ENCODE measurements at regions not wholly inside any gene's neighbourhood (a gene's known extent, or its start where the extent isn't known, plus 50 kb on each side); places are given as distances from the start of the nearest gene placed in this dataset.

DNA sequence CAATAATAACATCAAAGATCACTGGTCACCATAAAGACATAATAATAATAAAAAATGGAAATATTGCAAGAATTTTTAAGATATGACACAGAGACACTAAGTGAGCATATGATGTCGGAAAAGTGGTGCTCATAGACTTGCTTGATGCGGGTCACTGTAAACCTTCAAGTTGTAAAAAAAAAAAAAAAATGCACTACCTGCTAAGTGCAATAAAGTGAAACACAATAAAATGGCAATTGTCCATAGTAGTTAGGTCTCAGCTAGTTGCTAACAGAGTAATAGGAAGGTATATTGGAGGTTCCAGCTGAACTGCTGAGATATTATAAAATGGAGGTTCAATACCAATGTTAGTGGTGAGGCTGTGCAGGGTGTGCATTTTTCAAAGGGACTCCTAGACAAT, 146.6 kb upstream of the MRPS22 start:
- in situ Hi-C loops (cut with HindIII; ENCODE audit: low sequenced_read_pairs) = no loop called here

- in situ Hi-C loops (cut with HindIII; ENCODE audit: low sequenced_read_pairs) = no loop called here
Measured at GRCh38 chr3:139198186-139198585, 145.6 kb upstream of the MRPS22 start.

- in situ Hi-C loops (cut with HindIII; ENCODE audit: low sequenced_read_pairs) = no loop called here
Measured at GRCh38 chr3:139198929-139199328, 144.9 kb upstream of the MRPS22 start.

DNA sequence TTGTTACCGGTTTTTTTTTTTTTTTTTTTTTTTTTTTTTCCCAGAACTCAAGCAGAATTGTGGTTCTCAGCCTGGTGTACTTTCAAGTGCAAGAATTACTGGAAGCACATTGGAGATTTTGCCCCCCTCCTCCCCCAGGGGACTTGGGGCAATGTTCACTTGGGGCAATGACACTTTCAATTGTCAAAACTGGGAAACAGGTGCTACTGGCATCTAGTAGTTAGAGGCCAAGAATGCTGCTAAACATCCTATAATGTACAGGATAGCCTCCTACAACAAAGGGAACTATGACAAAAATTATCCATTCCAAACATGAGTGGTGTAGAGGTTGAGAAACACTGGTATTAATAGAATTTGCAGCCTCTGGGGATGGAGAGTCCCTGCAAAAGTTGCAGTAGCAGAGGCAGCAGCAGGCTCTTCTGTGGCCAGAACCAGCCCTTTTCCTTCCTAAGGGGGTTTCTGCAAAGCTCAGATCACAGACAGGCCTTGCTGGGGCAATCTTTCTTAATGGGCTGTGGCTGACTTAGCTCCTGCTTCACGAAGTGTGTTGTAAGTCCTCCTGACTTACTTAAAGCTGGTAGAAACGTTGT, 144.3 kb upstream of the MRPS22 start:
- in situ Hi-C loops (cut with HindIII; ENCODE audit: low sequenced_read_pairs) = no loop called here

- in situ Hi-C loops (cut with HindIII; ENCODE audit: low sequenced_read_pairs) = no loop called here
Measured at GRCh38 chr3:139201446-139202225, 142.2 kb upstream of the MRPS22 start.

DNA sequence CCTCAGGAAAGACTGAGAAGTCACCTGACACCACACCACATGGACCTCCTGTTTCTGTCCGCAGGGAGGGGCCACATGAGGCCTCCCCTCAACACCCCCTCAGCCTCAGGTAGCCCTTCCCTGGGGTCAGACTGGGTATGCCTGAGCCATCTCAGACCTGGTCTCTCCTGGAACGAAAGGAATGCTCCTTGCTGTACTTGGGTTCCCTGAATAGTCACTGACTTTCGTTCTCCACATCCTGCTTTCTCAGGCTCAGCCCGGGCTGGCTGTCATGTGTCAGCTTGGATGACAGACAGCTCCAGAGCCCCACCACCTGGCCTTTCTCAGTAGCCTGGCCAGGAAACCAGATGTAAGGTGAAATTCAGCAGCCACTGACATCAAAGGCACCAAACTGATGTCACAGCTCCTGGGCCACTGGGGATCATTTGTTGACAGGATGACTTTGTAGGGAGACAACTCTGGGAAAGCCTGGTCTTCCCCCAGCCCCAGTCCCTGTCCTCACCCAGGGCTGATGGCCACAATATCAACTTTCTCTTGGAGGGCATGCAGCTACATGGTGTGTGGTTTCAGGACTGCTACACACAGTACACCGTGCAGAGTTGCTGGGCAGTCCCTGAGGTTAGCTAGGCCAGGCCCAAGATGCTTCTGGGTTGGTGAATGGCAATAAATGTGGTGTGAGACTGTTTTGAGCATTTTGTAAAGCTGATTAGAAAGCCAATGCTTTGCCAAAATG, 141.4 kb upstream of the MRPS22 start:
- in situ Hi-C loops (cut with HindIII; ENCODE audit: low sequenced_read_pairs) = no loop called here

DNA sequence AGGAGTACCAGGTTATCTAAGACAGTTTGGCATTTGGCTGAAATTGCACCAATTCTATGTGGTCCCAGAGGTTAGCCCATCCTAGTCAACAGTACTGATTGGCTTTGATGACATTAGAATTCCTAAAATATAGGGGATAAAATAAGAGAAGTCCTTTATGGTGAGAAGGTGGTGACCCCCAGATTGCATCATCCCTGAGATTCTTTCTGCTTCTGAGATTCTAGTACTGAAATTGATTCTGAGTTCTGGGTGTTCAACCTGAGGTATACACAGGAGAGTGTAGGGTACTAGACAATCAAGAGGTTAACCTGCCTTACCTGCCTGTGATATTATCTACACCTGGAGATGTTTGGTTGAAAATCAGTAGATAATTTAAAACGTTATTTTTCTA, 140.9 kb upstream of the MRPS22 start:
- in situ Hi-C loops (cut with HindIII; ENCODE audit: low sequenced_read_pairs) = no loop called here

- in situ Hi-C loops (cut with HindIII; ENCODE audit: low sequenced_read_pairs) = no loop called here
Measured at GRCh38 chr3:139203752-139204151, 140.1 kb upstream of the MRPS22 start.

GRCh38 chr3:139204728-139205127, 139.1 kb upstream of the MRPS22 start:
- in situ Hi-C loops (cut with HindIII; ENCODE audit: low sequenced_read_pairs) = no loop called here

DNA sequence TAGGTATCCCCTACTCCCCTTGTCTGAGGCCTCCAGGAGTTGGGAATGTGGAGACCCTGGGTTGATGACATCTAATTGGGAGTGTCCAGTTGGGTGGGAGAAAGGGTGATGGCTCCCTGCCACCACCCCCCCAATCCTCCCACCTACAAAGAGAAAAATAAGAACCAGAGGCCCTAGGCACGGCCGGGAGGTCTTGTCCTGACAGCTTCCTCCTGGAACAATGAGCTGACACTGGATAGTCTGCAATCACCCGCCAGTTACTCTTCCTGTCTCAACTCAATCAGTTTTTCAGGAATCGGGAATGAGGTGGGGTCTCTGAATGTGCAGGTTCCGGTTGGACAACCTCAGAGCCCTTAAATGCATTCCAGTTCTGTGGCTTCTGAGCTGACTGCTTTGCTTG, 129.9 kb upstream of the MRPS22 start:
- in situ Hi-C loops (cut with HindIII; ENCODE audit: low sequenced_read_pairs) = no loop called here

DNA sequence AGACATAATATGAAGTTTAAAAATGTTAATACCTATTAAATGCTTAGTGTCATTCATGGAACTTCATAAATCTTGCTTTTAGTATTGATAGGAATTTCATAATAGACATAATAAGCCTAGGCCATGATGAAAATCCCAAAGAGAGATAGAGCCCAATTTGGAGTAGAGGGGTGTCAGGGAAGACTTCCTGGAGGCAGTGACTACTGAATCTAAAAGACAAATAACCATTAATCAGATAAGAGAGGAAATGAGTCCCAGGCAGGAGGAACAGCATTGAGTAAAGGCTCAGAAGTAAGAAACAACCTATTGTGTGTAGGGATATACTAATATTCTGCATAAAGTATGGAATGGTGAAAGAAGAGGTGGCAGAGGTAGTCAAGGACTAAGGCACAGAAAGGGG, 126.9 kb upstream of the MRPS22 start:
- in situ Hi-C loops (cut with HindIII; ENCODE audit: low sequenced_read_pairs) = no loop called here

GRCh38 chr3:139217633-139218032, 126.2 kb upstream of the MRPS22 start:
- in situ Hi-C loops (cut with HindIII; ENCODE audit: low sequenced_read_pairs) = no loop called here

DNA sequence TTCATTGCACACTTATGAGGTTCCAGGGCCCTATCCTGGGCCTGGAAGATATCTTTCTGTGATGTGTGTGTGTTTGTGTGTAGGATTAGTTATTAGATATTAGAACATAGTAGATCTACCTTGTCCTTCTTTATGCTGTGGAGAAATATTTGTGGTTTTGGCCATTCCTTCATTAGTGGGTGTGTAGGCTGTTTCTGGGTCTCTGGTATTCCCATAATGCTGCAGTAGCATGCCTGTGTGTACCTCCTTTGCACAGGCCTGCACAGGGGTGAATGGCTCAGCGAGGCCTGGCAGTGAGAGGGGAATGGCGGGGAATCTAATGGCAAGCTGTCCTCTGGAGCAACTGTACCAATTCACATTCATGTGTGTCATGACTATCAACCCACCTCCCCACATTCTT, 125.8 kb upstream of the MRPS22 start:
- in situ Hi-C loops (cut with HindIII; ENCODE audit: low sequenced_read_pairs) = no loop called here

DNA sequence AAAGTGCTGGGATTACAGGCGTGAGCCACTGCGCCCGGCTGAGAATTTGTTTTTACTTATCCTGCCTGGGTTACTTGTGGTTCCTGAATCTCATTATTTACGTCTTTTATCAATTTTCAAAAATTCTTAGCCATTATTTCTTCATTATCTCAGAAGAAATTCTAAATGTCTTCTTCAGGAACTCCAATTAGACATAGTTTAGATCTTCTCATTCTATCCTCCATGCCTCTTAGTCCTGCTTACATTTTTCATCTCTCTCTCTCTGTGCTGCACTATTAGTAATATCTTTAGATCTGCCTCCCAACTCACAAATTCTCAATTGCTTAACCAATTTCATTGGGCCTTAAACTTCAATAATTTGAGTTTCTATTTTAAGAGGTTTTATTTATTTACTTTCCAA, 124.4 kb upstream of the MRPS22 start:
- in situ Hi-C loops (cut with HindIII; ENCODE audit: low sequenced_read_pairs) = no loop called here

DNA sequence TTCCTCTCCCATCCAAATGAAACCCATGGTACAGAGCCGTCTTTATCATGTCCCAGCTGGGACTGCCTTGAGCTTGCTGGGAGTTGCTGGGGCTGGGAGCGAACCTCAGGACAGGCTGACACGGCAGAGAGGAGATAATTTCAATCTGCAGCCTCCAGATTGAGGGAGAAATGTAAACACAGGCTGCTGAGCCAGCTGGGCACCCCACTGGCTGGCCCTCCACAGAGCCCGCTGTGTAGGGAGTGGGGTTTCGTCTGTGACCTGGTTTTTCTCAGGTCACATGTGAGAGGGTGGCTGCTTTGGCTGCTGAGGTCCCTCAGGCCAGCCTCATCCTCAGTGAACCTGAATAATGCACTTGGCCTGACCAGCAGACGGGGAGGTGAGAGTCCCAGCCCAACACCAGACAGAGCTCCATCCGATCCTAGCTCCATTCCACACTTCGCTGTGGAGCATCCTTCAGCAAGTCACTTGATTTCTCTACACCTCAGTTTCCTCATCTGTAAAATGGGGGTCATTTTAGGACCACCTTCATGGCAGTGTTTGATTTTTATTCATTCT, 121.6 kb upstream of the MRPS22 start:
- in situ Hi-C loops (cut with HindIII; ENCODE audit: low sequenced_read_pairs) = loop anchor here (5.0 to 10.0 kb wide), 2 partner anchors 63 to 110 kb away; no protein-coding TSS in a partner anchor

DNA sequence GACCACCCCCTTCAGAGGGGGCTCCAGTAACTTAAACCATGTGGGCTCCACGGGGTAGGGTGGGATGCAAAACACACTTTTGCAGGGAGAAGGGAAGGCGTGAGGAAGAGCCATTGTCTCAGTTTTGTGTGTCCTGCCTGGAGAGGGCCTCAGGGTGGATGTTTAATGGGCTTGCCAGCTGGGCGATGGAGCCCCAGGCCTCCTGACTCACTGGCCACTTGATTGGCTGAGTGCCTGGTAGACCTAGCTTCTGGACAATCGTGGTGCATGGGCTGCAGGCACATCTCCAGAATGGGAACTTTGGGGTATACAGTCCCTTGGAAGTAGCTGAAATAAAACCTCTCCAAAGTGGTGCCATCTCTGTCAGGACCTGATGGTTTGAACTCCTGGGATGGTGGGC, 118.3 kb upstream of the MRPS22 start:
- in situ Hi-C loops (cut with HindIII; ENCODE audit: low sequenced_read_pairs) = loop anchor here (10.0 kb wide), 1 partner anchor 59 kb away; no protein-coding TSS in a partner anchor

GRCh38 chr3:139226731-139227130, 117.1 kb upstream of the MRPS22 start:
- in situ Hi-C loops (cut with HindIII; ENCODE audit: low sequenced_read_pairs) = loop anchor here (10.0 kb wide), 1 partner anchor 58 kb away; no protein-coding TSS in a partner anchor

DNA sequence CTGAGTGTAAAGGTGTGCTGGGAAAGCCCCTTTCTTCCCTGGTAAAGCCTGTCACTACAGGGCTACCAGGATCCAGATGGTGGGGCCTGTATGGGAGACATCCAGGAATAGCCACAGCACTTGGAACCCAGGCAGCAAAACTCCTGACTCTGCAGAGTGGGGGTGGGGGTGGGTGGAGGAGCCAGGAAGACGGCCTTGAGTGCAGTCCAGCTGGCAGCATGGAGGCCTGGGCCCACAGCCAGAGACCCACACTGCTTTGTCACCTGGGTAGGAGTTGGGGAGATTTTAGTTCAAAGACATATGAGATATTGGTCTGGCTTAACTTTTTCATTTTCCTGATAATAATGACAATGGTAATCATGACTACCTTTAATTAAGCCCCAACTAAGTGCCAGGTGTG, 116.7 kb upstream of the MRPS22 start:
- in situ Hi-C loops (cut with HindIII; ENCODE audit: low sequenced_read_pairs) = loop anchor here (10.0 kb wide), 1 partner anchor 58 kb away; no protein-coding TSS in a partner anchor

DNA sequence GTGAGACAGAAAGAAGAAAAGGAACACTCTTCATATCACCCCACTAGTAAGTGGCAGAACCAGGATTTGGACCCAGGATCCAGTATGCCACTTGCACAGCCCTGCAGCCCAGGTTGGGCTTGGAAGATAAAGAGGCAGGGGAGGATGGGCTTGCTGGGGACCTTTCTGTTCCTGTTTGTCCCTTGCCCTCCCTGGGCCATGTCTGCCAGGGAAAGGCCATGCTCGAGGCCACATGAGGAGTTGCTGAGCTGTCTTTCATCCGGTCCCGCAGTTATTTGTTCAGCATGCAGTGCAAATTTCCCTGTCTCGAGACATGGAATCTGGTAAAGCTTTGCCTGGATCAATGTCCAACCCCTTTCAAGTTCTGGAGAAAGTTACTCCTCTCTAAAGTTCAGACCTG, 116.0 kb upstream of the MRPS22 start:
- in situ Hi-C loops (cut with HindIII; ENCODE audit: low sequenced_read_pairs) = loop anchor here (10.0 kb wide), 1 partner anchor 57 kb away; no protein-coding TSS in a partner anchor

GRCh38 chr3:139230391-139230790, 113.4 kb upstream of the MRPS22 start:
- in situ Hi-C loops (cut with HindIII; ENCODE audit: low sequenced_read_pairs) = no loop called here

GRCh38 chr3:139231555-139232281, 112.1 kb upstream of the MRPS22 start:
- in situ Hi-C loops (cut with HindIII; ENCODE audit: low sequenced_read_pairs) = no loop called here

Data from endothelial cell of hepatic sinusoid (primary cell).